AG20443 (cell line): ENCODE measurements at regions not wholly inside any gene's neighbourhood (a gene's known extent, or its start where the extent isn't known, plus 50 kb on each side); places are given as distances from the start of the nearest gene placed in this dataset.
"Not testable (repeated sequence)": the region's sequence is repeated elsewhere in the genome, so short reads cannot be mapped to it uniquely, and the experiment has no call there.

Experiments
- DNase-seq: peaks from one replicate; pipeline ENCODE4 v3.0.0; 2012; ENCODE audit warnings: low spot score, mixed read lengths

GRCh38 chr1:14137411-14138134, 437.6 kb downstream of the PRDM2 start:
- no peak for DNase-seq

GRCh38 chr1:14138135-14138506, 438.1 kb downstream of the PRDM2 start:
- no peak for DNase-seq

GRCh38 chr1:14138687-14139086, 438.7 kb downstream of the PRDM2 start:
- DNase-seq = peak; percentile 27

GRCh38 chr1:14140831-14141401, 440.9 kb downstream of the PRDM2 start:
- peak; percentile 41 for DNase-seq

GRCh38 chr1:14141656-14142055, 441.7 kb downstream of the PRDM2 start:
- DNase-seq = no peak

GRCh38 chr1:14142397-14143100, 442.6 kb downstream of the PRDM2 start:
- DNase-seq = no peak

- DNase-seq = no peak
Measured at GRCh38 chr1:14143777-14144176, 443.8 kb downstream of the PRDM2 start.

GRCh38 chr1:14148526-14148925, 448.5 kb downstream of the PRDM2 start:
- DNase-seq = no peak

GRCh38 chr1:14149431-14149830, 449.1 kb upstream of the KAZN start:
- peak; percentile 70 for DNase-seq

GRCh38 chr1:14156543-14156942, 441.9 kb upstream of the KAZN start:
- DNase-seq = no peak

- no peak for DNase-seq
Measured at GRCh38 chr1:14160781-14161180, 437.7 kb upstream of the KAZN start.

- no peak for DNase-seq
Measured at GRCh38 chr1:14163246-14163645, 435.2 kb upstream of the KAZN start.

- no peak for DNase-seq
Measured at GRCh38 chr1:14165371-14165801, 433.1 kb upstream of the KAZN start.

GRCh38 chr1:14167884-14168283, 430.6 kb upstream of the KAZN start:
- no peak for DNase-seq

- no peak for DNase-seq
Measured at GRCh38 chr1:14168326-14169063, 430.0 kb upstream of the KAZN start.

- DNase-seq = no peak
Measured at GRCh38 chr1:14173598-14173997, 424.9 kb upstream of the KAZN start.

- DNase-seq = not testable (repeated sequence)
Measured at GRCh38 chr1:14177866-14178265, 420.6 kb upstream of the KAZN start.

- no peak for DNase-seq
Measured at GRCh38 chr1:14180738-14181137, 417.7 kb upstream of the KAZN start.

GRCh38 chr1:14181191-14181795, 417.2 kb upstream of the KAZN start:
- DNase-seq = no peak

GRCh38 chr1:14182856-14183255, 415.6 kb upstream of the KAZN start:
- no peak for DNase-seq

- no peak for DNase-seq
Measured at GRCh38 chr1:14183329-14183728, 415.2 kb upstream of the KAZN start.

GRCh38 chr1:14184454-14184853, 414.0 kb upstream of the KAZN start:
- no peak for DNase-seq
